ENCODE measurements at regions not wholly inside any gene's neighbourhood (a gene's known extent, or its start where the extent isn't known, plus 50 kb on each side); places are given as distances from the start of the nearest gene placed in this dataset.

- DNase-seq: no peak
Observed at GRCh38 chr14:55734731-55735130, 154.7 kb downstream of the KTN1 start.

- no peak for DNase-seq
Observed at GRCh38 chr14:55739967-55740648, 160.1 kb downstream of the KTN1 start.

GRCh38 chr14:55740649-55740989 lies 160.6 kb downstream of the KTN1 start:
- DNase-seq: no peak

GRCh38 chr14:55741240-55741639 lies 161.2 kb downstream of the KTN1 start:
- DNase-seq: no peak

GRCh38 chr14:55743551-55743950 lies 163.5 kb downstream of the KTN1 start:
- DNase-seq: no peak

GRCh38 chr14:55744321-55744720 lies 164.3 kb downstream of the KTN1 start:
- no peak for DNase-seq

- no peak for DNase-seq
Observed at GRCh38 chr14:55745906-55746305, 165.9 kb downstream of the KTN1 start.

GRCh38 chr14:55746558-55746957 lies 166.6 kb downstream of the KTN1 start:
- no peak for DNase-seq

GRCh38 chr14:55747186-55747585 lies 167.2 kb downstream of the KTN1 start:
- no peak for DNase-seq

- DNase-seq: no peak
Observed at GRCh38 chr14:55749201-55749812, 169.3 kb downstream of the KTN1 start.

GRCh38 chr14:55749946-55750345 lies 169.9 kb downstream of the KTN1 start:
- no peak for DNase-seq

GRCh38 chr14:55752580-55753390 lies 172.8 kb downstream of the KTN1 start:
- no peak for DNase-seq

- no peak for DNase-seq
Observed at GRCh38 chr14:55754471-55754870, 174.5 kb downstream of the KTN1 start.

- no peak for DNase-seq
Observed at GRCh38 chr14:55754871-55755270, 174.9 kb downstream of the KTN1 start.

GRCh38 chr14:55756078-55756477 lies 176.1 kb downstream of the KTN1 start:
- no peak for DNase-seq

GRCh38 chr14:55756557-55756956 lies 176.6 kb downstream of the KTN1 start:
- no peak for DNase-seq

GRCh38 chr14:55758796-55759195 lies 178.8 kb downstream of the KTN1 start:
- DNase-seq: no peak

GRCh38 chr14:55760789-55761566 lies 181.0 kb downstream of the KTN1 start:
- DNase-seq: peak; percentile 32

GRCh38 chr14:55761651-55762050 lies 181.6 kb downstream of the KTN1 start:
- no peak for DNase-seq

- DNase-seq: no peak
Observed at GRCh38 chr14:55762595-55763232, 182.7 kb downstream of the KTN1 start.

GRCh38 chr14:55764784-55765183 lies 184.8 kb downstream of the KTN1 start:
- no peak for DNase-seq

- DNase-seq: no peak
Observed at GRCh38 chr14:55766071-55766470, 186.1 kb downstream of the KTN1 start.

- no peak for DNase-seq
Observed at GRCh38 chr14:55767286-55767685, 187.3 kb downstream of the KTN1 start.
